Liver (tissue), 3 donors: ENCODE measurements at regions not wholly inside any gene's neighbourhood (a gene's known extent, or its start where the extent isn't known, plus 50 kb on each side); places are given as distances from the start of the nearest gene placed in this dataset.

ENCODE experiments used
- EGR1 ChIP-seq, 2 donors: IDR thresholded peaks; 2 replicates each; pipeline ENCODE4 v1.6.1; 2016 to 2018; ENCODE audit warnings: antibody characterized with exemption in 2 of 2, low read depth in 2 of 2
- FOXA2 ChIP-seq: IDR thresholded peaks from 2 replicates; pipeline ENCODE4 v1.6.1; 2016; ENCODE audit warnings: antibody characterized with exemption
- GABPA ChIP-seq, 2 donors: IDR thresholded peaks in 1 of 2; conservative IDR thresholded peaks in 1 of 2; 2 replicates each; pipeline ENCODE4 v1.6.1; 2016; ENCODE audit warnings: antibody characterized with exemption in 2 of 2, mild to moderate bottlenecking in 1 of 2, moderate library complexity in 1 of 2
- HNF4A ChIP-seq, 2 donors: conservative IDR thresholded peaks; 2 replicates each; pipeline ENCODE4 v1.6.1; 2016; ENCODE audit warnings: antibody characterized with exemption in 2 of 2, mild to moderate bottlenecking in 2 of 2
- RAD21 ChIP-seq, 2 donors: IDR thresholded peaks; 2 replicates each; pipeline ENCODE4 v1.6.1; 2016; ENCODE audit warnings: antibody characterized with exemption in 2 of 2, mild to moderate bottlenecking in 2 of 2
- SP1 ChIP-seq: IDR thresholded peaks from 2 replicates; pipeline ENCODE4 v1.6.1; 2018; ENCODE audit warnings: antibody characterized with exemption, mild to moderate bottlenecking
- TAF1 ChIP-seq: conservative IDR thresholded peaks from 2 replicates; pipeline ENCODE4 v1.6.1; 2016; ENCODE audit warnings: antibody characterized with exemption, mild to moderate bottlenecking
- YY1 ChIP-seq: IDR thresholded peaks from 2 replicates; pipeline ENCODE4 v1.6.1; 2016; ENCODE audit warnings: antibody characterized with exemption, mild to moderate bottlenecking
- TF ChIP-seq, protein P1 (sequence below): IDR thresholded peaks from 2 replicates; pipeline ENCODE4 v1.6.1; 2016; ENCODE audit warnings: antibody characterized with exemption
- TF ChIP-seq, protein P2 (sequence below): IDR thresholded peaks from 2 replicates; pipeline ENCODE4 v1.6.1; 2016; ENCODE audit warnings: antibody characterized with exemption
- TF ChIP-seq, protein P3 (sequence below): IDR thresholded peaks from 2 replicates; pipeline ENCODE4 v1.6.1; 2016; ENCODE audit warnings: antibody characterized with exemption
- TF ChIP-seq, protein P4 (sequence below): fragments of 150-350 bp; IDR thresholded peaks from 2 replicates; pipeline ENCODE4 v1.5.1; 2017; ENCODE audit warnings: improper control_type of control experiment, low read depth, low read length; ENCODE audit not compliant: missing input control
- TF ChIP-seq, protein P5 (sequence below): IDR thresholded peaks from 2 replicates; pipeline ENCODE4 v1.6.1; 2016; ENCODE audit warnings: antibody characterized with exemption, mild to moderate bottlenecking
- donor health status: healthy.
- donor health status: healthy.

DNA sequence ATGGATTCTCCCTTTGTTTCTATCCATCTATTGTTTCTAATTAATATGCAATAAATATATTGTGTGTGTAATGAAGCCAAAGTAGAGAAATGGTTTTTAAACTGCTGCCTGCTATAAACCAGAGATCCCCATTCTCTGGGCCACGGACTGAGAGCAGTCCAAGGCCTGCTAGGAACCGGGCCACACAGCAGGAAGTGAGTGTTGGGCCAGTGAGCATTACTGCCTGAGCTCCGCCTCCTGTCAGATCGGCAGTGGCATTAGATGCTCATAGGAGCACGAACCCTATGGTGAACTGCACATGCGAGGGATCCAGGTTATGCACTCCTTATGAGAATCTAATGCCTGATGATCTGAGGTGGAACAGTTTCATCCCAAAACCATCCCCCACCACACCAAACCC is 85.2 kb upstream of the POMGNT2 start:
- TF ChIP-seq EGR1 (IDR thresholded peaks at IDR 0.05; ENCODE audit: low read depth in 2 of 2) (no peak), HNF4A (conservative IDR thresholded peaks at IDR 0.05) (no peak), SP1 (no peak), TAF1 (no peak), RAD21 (IDR thresholded peaks at IDR 0.05) (no peak), YY1 (no peak), FOXA2 (no peak), GABPA (IDR thresholded peaks at IDR 0.05 in 1 of 2, conservative IDR thresholded peaks at IDR 0.05 in 1 of 2) (no peak)
- TF ChIP-seq, protein P1, sequence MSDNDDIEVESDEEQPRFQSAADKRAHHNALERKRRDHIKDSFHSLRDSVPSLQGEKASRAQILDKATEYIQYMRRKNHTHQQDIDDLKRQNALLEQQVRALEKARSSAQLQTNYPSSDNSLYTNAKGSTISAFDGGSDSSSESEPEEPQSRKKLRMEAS = no peak
- TF ChIP-seq, protein P2, sequence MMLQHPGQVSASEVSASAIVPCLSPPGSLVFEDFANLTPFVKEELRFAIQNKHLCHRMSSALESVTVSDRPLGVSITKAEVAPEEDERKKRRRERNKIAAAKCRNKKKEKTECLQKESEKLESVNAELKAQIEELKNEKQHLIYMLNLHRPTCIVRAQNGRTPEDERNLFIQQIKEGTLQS = no peak
- TF ChIP-seq, protein P3, sequence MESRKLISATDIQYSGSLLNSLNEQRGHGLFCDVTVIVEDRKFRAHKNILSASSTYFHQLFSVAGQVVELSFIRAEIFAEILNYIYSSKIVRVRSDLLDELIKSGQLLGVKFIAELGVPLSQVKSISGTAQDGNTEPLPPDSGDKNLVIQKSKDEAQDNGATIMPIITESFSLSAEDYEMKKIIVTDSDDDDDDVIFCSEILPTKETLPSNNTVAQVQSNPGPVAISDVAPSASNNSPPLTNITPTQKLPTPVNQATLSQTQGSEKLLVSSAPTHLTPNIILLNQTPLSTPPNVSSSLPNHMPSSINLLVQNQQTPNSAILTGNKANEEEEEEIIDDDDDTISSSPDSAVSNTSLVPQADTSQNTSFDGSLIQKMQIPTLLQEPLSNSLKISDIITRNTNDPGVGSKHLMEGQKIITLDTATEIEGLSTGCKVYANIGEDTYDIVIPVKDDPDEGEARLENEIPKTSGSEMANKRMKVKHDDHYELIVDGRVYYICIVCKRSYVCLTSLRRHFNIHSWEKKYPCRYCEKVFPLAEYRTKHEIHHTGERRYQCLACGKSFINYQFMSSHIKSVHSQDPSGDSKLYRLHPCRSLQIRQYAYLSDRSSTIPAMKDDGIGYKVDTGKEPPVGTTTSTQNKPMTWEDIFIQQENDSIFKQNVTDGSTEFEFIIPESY = no peak
- TF ChIP-seq, protein P4, sequence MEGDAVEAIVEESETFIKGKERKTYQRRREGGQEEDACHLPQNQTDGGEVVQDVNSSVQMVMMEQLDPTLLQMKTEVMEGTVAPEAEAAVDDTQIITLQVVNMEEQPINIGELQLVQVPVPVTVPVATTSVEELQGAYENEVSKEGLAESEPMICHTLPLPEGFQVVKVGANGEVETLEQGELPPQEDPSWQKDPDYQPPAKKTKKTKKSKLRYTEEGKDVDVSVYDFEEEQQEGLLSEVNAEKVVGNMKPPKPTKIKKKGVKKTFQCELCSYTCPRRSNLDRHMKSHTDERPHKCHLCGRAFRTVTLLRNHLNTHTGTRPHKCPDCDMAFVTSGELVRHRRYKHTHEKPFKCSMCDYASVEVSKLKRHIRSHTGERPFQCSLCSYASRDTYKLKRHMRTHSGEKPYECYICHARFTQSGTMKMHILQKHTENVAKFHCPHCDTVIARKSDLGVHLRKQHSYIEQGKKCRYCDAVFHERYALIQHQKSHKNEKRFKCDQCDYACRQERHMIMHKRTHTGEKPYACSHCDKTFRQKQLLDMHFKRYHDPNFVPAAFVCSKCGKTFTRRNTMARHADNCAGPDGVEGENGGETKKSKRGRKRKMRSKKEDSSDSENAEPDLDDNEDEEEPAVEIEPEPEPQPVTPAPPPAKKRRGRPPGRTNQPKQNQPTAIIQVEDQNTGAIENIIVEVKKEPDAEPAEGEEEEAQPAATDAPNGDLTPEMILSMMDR = no peak
- TF ChIP-seq, protein P5, sequence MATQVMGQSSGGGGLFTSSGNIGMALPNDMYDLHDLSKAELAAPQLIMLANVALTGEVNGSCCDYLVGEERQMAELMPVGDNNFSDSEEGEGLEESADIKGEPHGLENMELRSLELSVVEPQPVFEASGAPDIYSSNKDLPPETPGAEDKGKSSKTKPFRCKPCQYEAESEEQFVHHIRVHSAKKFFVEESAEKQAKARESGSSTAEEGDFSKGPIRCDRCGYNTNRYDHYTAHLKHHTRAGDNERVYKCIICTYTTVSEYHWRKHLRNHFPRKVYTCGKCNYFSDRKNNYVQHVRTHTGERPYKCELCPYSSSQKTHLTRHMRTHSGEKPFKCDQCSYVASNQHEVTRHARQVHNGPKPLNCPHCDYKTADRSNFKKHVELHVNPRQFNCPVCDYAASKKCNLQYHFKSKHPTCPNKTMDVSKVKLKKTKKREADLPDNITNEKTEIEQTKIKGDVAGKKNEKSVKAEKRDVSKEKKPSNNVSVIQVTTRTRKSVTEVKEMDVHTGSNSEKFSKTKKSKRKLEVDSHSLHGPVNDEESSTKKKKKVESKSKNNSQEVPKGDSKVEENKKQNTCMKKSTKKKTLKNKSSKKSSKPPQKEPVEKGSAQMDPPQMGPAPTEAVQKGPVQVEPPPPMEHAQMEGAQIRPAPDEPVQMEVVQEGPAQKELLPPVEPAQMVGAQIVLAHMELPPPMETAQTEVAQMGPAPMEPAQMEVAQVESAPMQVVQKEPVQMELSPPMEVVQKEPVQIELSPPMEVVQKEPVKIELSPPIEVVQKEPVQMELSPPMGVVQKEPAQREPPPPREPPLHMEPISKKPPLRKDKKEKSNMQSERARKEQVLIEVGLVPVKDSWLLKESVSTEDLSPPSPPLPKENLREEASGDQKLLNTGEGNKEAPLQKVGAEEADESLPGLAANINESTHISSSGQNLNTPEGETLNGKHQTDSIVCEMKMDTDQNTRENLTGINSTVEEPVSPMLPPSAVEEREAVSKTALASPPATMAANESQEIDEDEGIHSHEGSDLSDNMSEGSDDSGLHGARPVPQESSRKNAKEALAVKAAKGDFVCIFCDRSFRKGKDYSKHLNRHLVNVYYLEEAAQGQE = no peak
